PC-9 (cell line): ENCODE measurements at regions not wholly inside any gene's neighbourhood (a gene's known extent, or its start where the extent isn't known, plus 50 kb on each side); places are given as distances from the start of the nearest gene placed in this dataset.

Experiments
- BruUV-seq: library from RNA; stranded (reverse); fragments of 400-500 nt; replicated peaks from 2 replicates; lab custom pipeline; 2021; lab: Mats Ljungman, UMichigan
- CTCF ChIA-PET: fragments of 300-600 bp; sonication (Branson Sonifier 250); formaldehyde crosslinking; loops from one replicate; lab custom pipeline; 2022; ENCODE audit warnings: antibody characterized with exemption; lab: Charles Lee
- POLR2A ChIA-PET: fragments of 300-600 bp; sonication (Branson Sonifier 250); formaldehyde crosslinking; loops from one replicate; lab custom pipeline; 2022; ENCODE audit warnings: antibody characterized with exemption; ENCODE audit not compliant: unreplicated experiment; lab: Charles Lee
- DNase-seq, 2 experiments: peaks; one replicate each; pipeline versions ENCODE4 v3.0.0 to v3.0.0-alpha.2; 2015 to 2022; ENCODE audit warnings: mixed read lengths in 1 of 2
- H2AFZ ChIP-seq: fragments of 200-600 bp; sonication (generic); 2 replicates; pipeline ENCODE4 v1.8.1; 2017; ENCODE audit warnings: antibody characterized with exemption
- H3F3A ChIP-seq: fragments of 200-600 bp; sonication (generic); 2 replicates; pipeline ENCODE4 v1.8.1; 2017; ENCODE audit warnings: antibody characterized with exemption, mild to moderate bottlenecking, low read depth; ENCODE audit not compliant: insufficient read depth
- H3K27ac ChIP-seq: fragments of 200-600 bp; sonication (generic); 2 replicates; pipeline ENCODE4 v1.6.1; 2016; ENCODE audit warnings: mixed run types
- H3K27me3 ChIP-seq: fragments of 200-600 bp; sonication (generic); 2 replicates; pipeline ENCODE4 v1.6.1; 2016; ENCODE audit warnings: low read depth, mixed run types; ENCODE audit not compliant: insufficient read depth
- H3K36me3 ChIP-seq: fragments of 200-600 bp; sonication (generic); 2 replicates; pipeline ENCODE4 v1.6.1; 2016; ENCODE audit warnings: low read depth, mixed run types
- H3K4me1 ChIP-seq: fragments of 200-600 bp; sonication (generic); replicated peaks from 2 replicates; pipeline ENCODE4 v1.6.1; 2016; ENCODE audit warnings: mixed run types; ENCODE audit not compliant: insufficient read depth
- H3K4me2 ChIP-seq: fragments of 200-600 bp; sonication (generic); 2 replicates; pipeline ENCODE4 v1.6.1; 2017; ENCODE audit warnings: mixed run types
- H3K4me3 ChIP-seq: fragments of 200-600 bp; sonication (generic); 2 replicates; pipeline ENCODE4 v1.6.1; 2016; ENCODE audit warnings: mixed run types
- H3K79me2 ChIP-seq: fragments of 200-600 bp; sonication (generic); 2 replicates; pipeline ENCODE4 v1.6.1; 2017; ENCODE audit warnings: low read depth, mixed run types
- H3K9me2 ChIP-seq: fragments of 200-600 bp; sonication (generic); 2 replicates; pipeline ENCODE4 v1.8.1; 2017; ENCODE audit warnings: mild to moderate bottlenecking; ENCODE audit not compliant: insufficient read depth
- H3K9me3 ChIP-seq: fragments of 200-600 bp; sonication (generic); 2 replicates; pipeline ENCODE4 v1.8.1; 2016; ENCODE audit warnings: low read depth; ENCODE audit not compliant: insufficient read depth
- H4K20me1 ChIP-seq: fragments of 200-600 bp; sonication (generic); 2 replicates; pipeline ENCODE4 v1.8.1; 2017; ENCODE audit not compliant: insufficient read depth
- CTCF ChIP-seq: fragments of 200-600 bp; sonication (generic); conservative IDR thresholded peaks from 2 replicates; pipeline ENCODE4 v1.6.1; 2017; ENCODE audit warnings: mixed run types, antibody characterized with exemption, mild to moderate bottlenecking, moderate library complexity
- EZH2 ChIP-seq: fragments of 200-600 bp; sonication (generic); IDR thresholded peaks from 2 replicates; pipeline ENCODE4 v1.8.0; 2017; ENCODE audit warnings: antibody characterized with exemption, low read depth
- intact Hi-C: fragments of 100-400 bp; cut with micrococcal nuclease; formaldehyde crosslinking; loops from one replicate; pipeline ENCODE4 v1.10.0; 2022; ENCODE audit not compliant: unreplicated experiment

DNA sequence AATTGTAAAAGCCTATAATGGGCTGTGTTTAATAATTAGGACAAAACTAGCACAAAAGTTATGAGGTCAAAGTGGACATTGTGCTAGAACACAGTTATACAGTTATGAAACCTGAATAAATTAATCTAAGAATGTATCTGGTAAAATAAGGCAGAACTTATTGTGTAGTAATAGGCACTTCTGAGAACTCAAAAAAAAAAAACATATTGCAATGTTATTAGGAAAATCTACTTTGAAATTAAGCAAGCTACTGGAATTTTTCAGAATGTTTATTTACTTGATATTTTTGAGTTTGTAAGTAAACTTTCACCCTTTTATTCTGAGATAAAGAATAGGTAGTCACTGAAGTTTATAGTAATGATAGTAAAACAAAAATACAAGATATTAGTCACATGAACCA, 135.8 kb upstream of the ABCB5 start:
- ChIA-PET CTCF (no interaction called here), POLR2A (no interaction called here)
- no peaks in the 10 kb centered on the region for H4K20me1 ChIP-seq
- TF ChIP-seq CTCF (no peak), EZH2 (no peak)
- intact Hi-C loops, result no loop called here
- no peak overlapping the region for H2AFZ ChIP-seq
- no peaks in the 10 kb centered on the region; the same call in 1 of the 2 replicates for H3K9me2 ChIP-seq
- no TSS peak for BruUV-seq
- H3K4me3 ChIP-seq, result no peak overlapping the region
- H3K79me2 ChIP-seq, result no peaks in the 10 kb centered on the region
- no peaks in the 10 kb centered on the region for H3F3A ChIP-seq
- H3K4me1 ChIP-seq, result no peaks in the 10 kb centered on the region
- no peaks in the 10 kb centered on the region for H3K27me3 ChIP-seq
- no peak for DNase-seq
- no peak overlapping the region for H3K4me2 ChIP-seq
- H3K9me3 ChIP-seq, result no peaks in the 10 kb centered on the region
- no peaks in the 10 kb centered on the region for H3K36me3 ChIP-seq
- H3K27ac ChIP-seq, result no peak overlapping the region

GRCh38 chr7:20482071-20482470, 133.4 kb upstream of the ABCB5 start:
- Histone ChIP-seq H2AFZ (no peak overlapping the region), H3K4me2 (no peak overlapping the region), H3K4me3 (no peak overlapping the region), H3K4me1 (no peaks in the 10 kb centered on the region), H3K9me3 (no peaks in the 10 kb centered on the region; the same call in 1 of the 2 replicates), H3K79me2 (no peaks in the 10 kb centered on the region), H3K36me3 (no peaks in the 10 kb centered on the region), H3K27ac (no peak overlapping the region), H3K27me3 (no peaks in the 10 kb centered on the region), H3F3A (no peaks in the 10 kb centered on the region), H3K9me2 (no peaks in the 10 kb centered on the region; the same call in 1 of the 2 replicates), H4K20me1 (no peaks in the 10 kb centered on the region)
- no peak for DNase-seq
- POLR2A ChIA-PET, result no interaction called here
- BruUV-seq, result no TSS peak
- intact Hi-C loops, result no loop called here
- TF ChIP-seq CTCF (no peak), EZH2 (no peak)
- CTCF ChIA-PET, result no interaction called here

GRCh38 chr7:20484356-20484755, 131.1 kb upstream of the ABCB5 start:
- Histone ChIP-seq H3K9me2 (no peaks in the 10 kb centered on the region; the same call in 1 of the 2 replicates), H3K4me3 (no peak overlapping the region), H3K27me3 (no peaks in the 10 kb centered on the region), H4K20me1 (no peaks in the 10 kb centered on the region), H3K79me2 (no peaks in the 10 kb centered on the region), H3F3A (no peaks in the 10 kb centered on the region), H2AFZ (no peak overlapping the region), H3K4me1 (no peaks in the 10 kb centered on the region), H3K9me3 (peaks cover 11% of the 10 kb centered on the region; the same call in 1 of the 2 replicates), H3K4me2 (no peak overlapping the region), H3K27ac (no peak overlapping the region), H3K36me3 (no peaks in the 10 kb centered on the region)
- POLR2A ChIA-PET, result no interaction called here
- CTCF ChIA-PET, result no interaction called here
- no peak for TF ChIP-seq CTCF
- TF ChIP-seq EZH2, result no peak
- BruUV-seq, result no TSS peak
- intact Hi-C loops, result no loop called here
- DNase-seq, result no peak
